T-helper 2 cell treated with Interferon-gamma antibody and Interleukin-4, amounts not matched to agents 5 μg/mL and 100 μg/mL, for 36 hours (primary cell): ENCODE measurements at regions not wholly inside any gene's neighbourhood (a gene's known extent, or its start where the extent isn't known, plus 50 kb on each side); places are given as distances from the start of the nearest gene placed in this dataset.

Source experiments
- DNase-seq: peaks from one replicate; pipeline ENCODE4 v3.0.0; 2021; ENCODE audit warnings: low spot score
- H3K27ac Mint-ChIP-seq: one replicate; pipeline ENCODE4 v1.8.0; 2021; ENCODE audit warnings: mild to moderate bottlenecking, mixed read lengths
- H3K27me3 Mint-ChIP-seq: one replicate; pipeline ENCODE4 v1.8.0; 2021; ENCODE audit warnings: low read depth, mixed read lengths
- H3K36me3 Mint-ChIP-seq: one replicate; pipeline ENCODE4 v1.8.0; 2021; ENCODE audit warnings: low read depth, mixed read lengths
- H3K4me1 Mint-ChIP-seq: one replicate; pipeline ENCODE4 v1.8.0; 2021; ENCODE audit warnings: low read depth, mixed read lengths
- H3K4me3 Mint-ChIP-seq: one replicate; pipeline ENCODE4 v1.8.0; 2022; ENCODE audit warnings: mild to moderate bottlenecking, moderate library complexity, mixed read lengths
- H3K9me3 Mint-ChIP-seq: one replicate; pipeline ENCODE4 v1.8.0; 2021; ENCODE audit warnings: mixed read lengths

DNA sequence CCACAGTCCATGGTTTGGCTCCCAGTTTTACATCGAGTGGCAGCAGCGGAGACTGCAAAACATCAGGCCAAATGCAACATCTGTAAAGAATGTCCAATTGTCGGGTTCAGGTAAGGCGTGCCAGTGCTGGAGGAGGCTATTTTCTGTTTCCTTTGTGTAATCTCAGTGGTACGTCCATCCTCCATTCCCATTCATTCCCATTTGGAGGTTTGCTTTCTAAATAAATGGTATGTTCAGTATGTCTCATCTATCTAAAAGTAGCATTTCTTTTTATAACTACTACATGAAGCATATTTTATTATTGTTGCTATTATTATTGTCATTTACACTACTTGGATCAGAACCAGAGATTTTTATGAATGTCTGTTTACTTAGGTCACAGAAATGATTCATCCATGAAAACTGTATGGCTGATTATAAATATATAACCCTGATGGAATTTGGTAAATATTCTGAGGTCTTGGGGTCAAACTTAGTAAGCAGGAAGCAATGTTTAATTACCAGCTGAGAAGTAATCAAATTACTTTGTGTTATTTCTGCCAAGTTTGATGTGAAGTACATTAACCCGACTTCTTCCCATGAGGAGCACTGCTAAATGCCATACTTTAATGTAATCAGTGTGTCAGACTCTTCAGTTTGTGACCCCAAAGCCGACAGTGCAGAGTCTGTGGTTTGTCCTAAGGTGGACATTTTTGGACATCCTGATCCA lies 512.9 kb downstream of the UTRN start:
- Mint-ChIP-seq H3K36me3 (peaks cover 59% of the 10 kb centered on the region), H3K4me1 (no peaks in the 10 kb centered on the region), H3K9me3 (peaks cover 15% of the 10 kb centered on the region), H3K27ac (no peak overlapping the region), H3K4me3 (no peak overlapping the region), H3K27me3 (no peaks in the 10 kb centered on the region)
- DNase-seq, result no peak

DNA sequence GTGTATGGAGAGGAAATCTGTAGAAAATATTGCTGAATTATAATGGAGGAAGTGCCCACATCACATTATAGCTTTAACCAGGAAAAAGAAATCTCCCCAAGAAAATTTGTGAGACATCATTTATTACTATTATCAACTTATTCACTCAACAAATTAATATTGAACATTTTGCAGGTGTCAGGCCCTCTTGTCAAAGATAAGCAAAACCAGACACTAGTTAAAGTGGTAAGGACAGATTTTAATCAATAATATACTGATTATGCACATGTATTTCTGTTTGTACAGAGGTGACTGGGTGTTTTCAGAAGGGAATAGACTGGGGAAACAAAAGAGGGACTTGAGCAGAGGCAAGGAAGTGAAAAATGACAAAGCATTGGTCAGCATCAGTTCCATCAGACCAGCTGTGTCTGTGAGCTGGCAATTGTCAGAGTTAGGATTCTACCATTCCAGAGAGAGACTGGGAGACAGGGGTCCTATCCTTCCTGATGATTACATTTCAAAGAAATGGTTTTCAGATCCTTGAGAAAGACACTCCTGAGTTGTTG lies 519.2 kb downstream of the UTRN start:
- H3K36me3 Mint-ChIP-seq, result peaks cover 33% of the 10 kb centered on the region
- no peaks in the 10 kb centered on the region for H3K4me1 Mint-ChIP-seq
- H3K9me3 Mint-ChIP-seq, result no peaks in the 10 kb centered on the region
- H3K4me3 Mint-ChIP-seq, result no peak overlapping the region
- no peaks in the 10 kb centered on the region for H3K27me3 Mint-ChIP-seq
- DNase-seq, result no peak
- no peak overlapping the region for H3K27ac Mint-ChIP-seq

GRCh38 chr6:144805049-144805448 lies 519.9 kb downstream of the UTRN start:
- no peak overlapping the region for H3K4me3 Mint-ChIP-seq
- H3K4me1 Mint-ChIP-seq, result no peaks in the 10 kb centered on the region
- peaks cover 36% of the 10 kb centered on the region for H3K36me3 Mint-ChIP-seq
- no peak for DNase-seq
- H3K9me3 Mint-ChIP-seq, result no peaks in the 10 kb centered on the region
- no peak overlapping the region for H3K27ac Mint-ChIP-seq
- H3K27me3 Mint-ChIP-seq, result no peaks in the 10 kb centered on the region

DNA sequence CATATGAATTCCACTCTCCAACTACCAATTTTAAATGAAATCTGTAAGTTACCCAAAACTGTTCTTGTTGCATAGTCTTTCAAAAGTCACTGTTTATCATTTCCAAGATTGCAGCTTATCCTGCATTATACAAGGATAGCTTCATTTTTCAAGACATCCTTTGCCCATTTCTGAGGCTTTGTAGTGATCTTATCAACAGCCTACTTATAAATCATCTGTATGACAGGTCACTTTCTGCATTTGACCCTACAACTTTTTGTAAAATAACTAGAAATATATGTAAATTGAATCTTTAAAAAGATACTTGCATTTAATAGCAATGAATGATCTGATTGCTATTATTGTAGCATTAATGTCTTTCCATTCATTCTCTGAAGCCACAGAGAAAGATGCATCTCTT lies 521.1 kb downstream of the UTRN start:
- H3K27me3 Mint-ChIP-seq, result no peaks in the 10 kb centered on the region
- H3K4me3 Mint-ChIP-seq, result no peak overlapping the region
- no peak overlapping the region for H3K27ac Mint-ChIP-seq
- no peak for DNase-seq
- no peaks in the 10 kb centered on the region for H3K9me3 Mint-ChIP-seq
- peaks cover 39% of the 10 kb centered on the region for H3K36me3 Mint-ChIP-seq
- no peaks in the 10 kb centered on the region for H3K4me1 Mint-ChIP-seq

- no peaks in the 10 kb centered on the region for H3K4me1 Mint-ChIP-seq
- DNase-seq, result no peak
- no peak overlapping the region for H3K27ac Mint-ChIP-seq
- H3K4me3 Mint-ChIP-seq, result no peak overlapping the region
- H3K27me3 Mint-ChIP-seq, result no peaks in the 10 kb centered on the region
- H3K36me3 Mint-ChIP-seq, result peaks cover 47% of the 10 kb centered on the region
- no peaks in the 10 kb centered on the region for H3K9me3 Mint-ChIP-seq
These were observed 524.0 kb downstream of the UTRN start for GRCh38 chr6:144809120-144809519.

DNA sequence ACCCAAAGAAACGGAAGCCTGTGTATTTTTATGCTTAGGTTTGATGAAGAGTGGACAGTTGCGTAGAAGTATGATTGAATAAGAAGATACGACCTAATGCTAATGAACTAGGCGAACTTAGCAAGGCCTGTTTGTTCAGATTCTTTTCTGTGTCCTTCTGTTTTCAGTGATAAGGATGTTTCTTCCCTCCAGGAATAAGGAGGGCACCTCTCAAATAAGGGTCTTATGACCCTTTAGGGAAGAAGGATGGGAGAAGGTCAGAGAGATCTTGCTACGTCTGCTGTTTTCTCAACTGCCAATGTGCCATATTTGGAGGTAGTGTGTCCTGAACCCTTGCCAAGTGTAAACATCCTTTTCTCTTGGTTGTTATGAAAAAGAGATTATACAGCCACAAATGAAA lies 524.8 kb downstream of the UTRN start:
- no peak overlapping the region for H3K27ac Mint-ChIP-seq
- peaks cover 51% of the 10 kb centered on the region for H3K36me3 Mint-ChIP-seq

DNA sequence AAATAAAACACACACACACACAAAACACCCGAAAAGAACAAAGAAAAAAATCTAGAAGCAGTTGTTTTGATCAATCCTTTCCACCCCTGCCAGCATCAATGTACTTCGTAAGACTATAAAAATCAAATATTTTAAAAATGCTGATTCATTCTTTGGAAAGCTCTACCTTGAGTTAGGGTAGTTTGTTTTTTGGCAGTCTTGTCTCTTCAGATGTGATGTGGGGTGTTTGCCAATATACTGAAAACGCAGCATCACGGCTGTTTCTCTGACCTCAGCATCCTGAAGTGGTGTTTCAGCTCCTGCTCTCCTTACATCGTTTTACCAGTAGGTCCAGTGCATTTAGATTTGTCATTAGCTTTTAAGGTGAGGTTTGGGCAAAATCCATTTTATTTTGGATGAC lies 526.0 kb downstream of the UTRN start:
- no peak overlapping the region for H3K27ac Mint-ChIP-seq
- DNase-seq, result no peak
- no peaks in the 10 kb centered on the region for H3K9me3 Mint-ChIP-seq
- H3K36me3 Mint-ChIP-seq, result peaks cover 56% of the 10 kb centered on the region
- no peaks in the 10 kb centered on the region for H3K4me1 Mint-ChIP-seq
- H3K4me3 Mint-ChIP-seq, result no peak overlapping the region
- no peaks in the 10 kb centered on the region for H3K27me3 Mint-ChIP-seq

More for the DNA sequence above, 524.8 kb downstream of the UTRN start:
- DNase-seq, result no peak
- Mint-ChIP-seq H3K9me3 (no peaks in the 10 kb centered on the region), H3K4me1 (no peaks in the 10 kb centered on the region), H3K4me3 (no peak overlapping the region), H3K27me3 (no peaks in the 10 kb centered on the region)

GRCh38 chr6:144816936-144817335 lies 531.8 kb downstream of the UTRN start:
- no peaks in the 10 kb centered on the region for H3K9me3 Mint-ChIP-seq
- no peak for DNase-seq
- H3K36me3 Mint-ChIP-seq, result peaks cover 44% of the 10 kb centered on the region
- no peak overlapping the region for H3K27ac Mint-ChIP-seq
- no peaks in the 10 kb centered on the region for H3K27me3 Mint-ChIP-seq
- peaks cover 2% of the 10 kb centered on the region for H3K4me1 Mint-ChIP-seq
- no peak overlapping the region for H3K4me3 Mint-ChIP-seq

- H3K4me1 Mint-ChIP-seq, result peaks cover 2% of the 10 kb centered on the region
- H3K36me3 Mint-ChIP-seq, result peaks cover 26% of the 10 kb centered on the region
- no peaks in the 10 kb centered on the region for H3K27me3 Mint-ChIP-seq
- H3K4me3 Mint-ChIP-seq, result no peak overlapping the region
- DNase-seq, result no peak
- H3K27ac Mint-ChIP-seq, result no peak overlapping the region
- H3K9me3 Mint-ChIP-seq, result no peaks in the 10 kb centered on the region
These were observed 535.1 kb downstream of the UTRN start for GRCh38 chr6:144820270-144820669.

DNA sequence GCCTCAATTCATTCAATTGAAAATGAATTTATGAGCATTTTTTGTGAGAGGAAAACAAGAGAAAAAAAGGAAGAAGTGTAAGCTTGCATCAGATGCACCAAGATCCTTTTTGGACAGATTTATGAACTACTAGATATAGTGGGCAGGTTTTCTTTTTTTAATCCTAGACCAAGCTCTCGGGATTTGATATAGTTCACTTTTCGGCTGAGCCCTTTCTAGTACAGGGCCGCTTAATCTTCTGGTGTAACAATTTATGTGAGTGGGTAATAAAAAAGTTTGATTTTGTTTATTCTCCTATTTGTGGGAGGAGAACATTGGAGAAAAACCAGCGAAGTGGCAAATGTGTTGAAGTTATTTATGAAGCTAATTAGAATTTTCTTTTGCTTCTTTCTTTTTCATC lies 538.0 kb downstream of the UTRN start:
- Mint-ChIP-seq H3K9me3 (no peaks in the 10 kb centered on the region), H3K4me3 (no peak overlapping the region), H3K36me3 (peaks cover 25% of the 10 kb centered on the region), H3K27me3 (no peaks in the 10 kb centered on the region), H3K4me1 (peaks cover 2% of the 10 kb centered on the region), H3K27ac (no peak overlapping the region)
- DNase-seq, result no peak

- no peak overlapping the region for H3K4me3 Mint-ChIP-seq
- peaks cover 2% of the 10 kb centered on the region for H3K4me1 Mint-ChIP-seq
These were observed 538.9 kb downstream of the UTRN start for GRCh38 chr6:144824018-144824417.

GRCh38 chr6:144834426-144835038 lies 549.4 kb downstream of the UTRN start:
- H3K36me3 Mint-ChIP-seq, result peaks cover 35% of the 10 kb centered on the region
- no peak overlapping the region for H3K27ac Mint-ChIP-seq
- no peaks in the 10 kb centered on the region for H3K9me3 Mint-ChIP-seq
- no peak overlapping the region for H3K4me3 Mint-ChIP-seq
- H3K4me1 Mint-ChIP-seq, result no peaks in the 10 kb centered on the region
- no peak for DNase-seq
- no peaks in the 10 kb centered on the region for H3K27me3 Mint-ChIP-seq

More at GRCh38 chr6:144824018-144824417, 538.9 kb downstream of the UTRN start:
- Mint-ChIP-seq H3K27ac (no peak overlapping the region), H3K27me3 (no peaks in the 10 kb centered on the region), H3K9me3 (no peaks in the 10 kb centered on the region), H3K36me3 (peaks cover 31% of the 10 kb centered on the region)
- no peak for DNase-seq

GRCh38 chr6:144835322-144835973 lies 550.3 kb downstream of the UTRN start:
- Mint-ChIP-seq H3K27ac (peak overlapping the region; percentile 8), H3K36me3 (peaks cover 36% of the 10 kb centered on the region)

GRCh38 chr6:144840619-144841018 lies 555.5 kb downstream of the UTRN start:
- no peak for DNase-seq
- Mint-ChIP-seq H3K4me3 (no peak overlapping the region), H3K4me1 (no peaks in the 10 kb centered on the region), H3K27me3 (no peaks in the 10 kb centered on the region), H3K9me3 (no peaks in the 10 kb centered on the region), H3K36me3 (peaks cover 49% of the 10 kb centered on the region), H3K27ac (no peak overlapping the region)

More at GRCh38 chr6:144835322-144835973, 550.3 kb downstream of the UTRN start:
- H3K4me1 Mint-ChIP-seq, result no peaks in the 10 kb centered on the region
- H3K9me3 Mint-ChIP-seq, result no peaks in the 10 kb centered on the region
- no peak overlapping the region for H3K4me3 Mint-ChIP-seq
- no peaks in the 10 kb centered on the region for H3K27me3 Mint-ChIP-seq
- DNase-seq, result no peak
